GM19455 (cell line): ENCODE measurements at regions not wholly inside any gene's neighbourhood (a gene's known extent, or its start where the extent isn't known, plus 50 kb on each side); places are given as distances from the start of the nearest gene placed in this dataset.
"Not testable (repeated sequence)": the region's sequence is repeated elsewhere in the genome, so short reads cannot be mapped to it uniquely, and the experiment has no call there.

Source experiments
- ATAC-seq: cut with Tn5 transposase; IDR thresholded peaks from one replicate; pipeline ENCODE4 v1.9.1; 2021; ENCODE audit not compliant: unreplicated experiment

DNA sequence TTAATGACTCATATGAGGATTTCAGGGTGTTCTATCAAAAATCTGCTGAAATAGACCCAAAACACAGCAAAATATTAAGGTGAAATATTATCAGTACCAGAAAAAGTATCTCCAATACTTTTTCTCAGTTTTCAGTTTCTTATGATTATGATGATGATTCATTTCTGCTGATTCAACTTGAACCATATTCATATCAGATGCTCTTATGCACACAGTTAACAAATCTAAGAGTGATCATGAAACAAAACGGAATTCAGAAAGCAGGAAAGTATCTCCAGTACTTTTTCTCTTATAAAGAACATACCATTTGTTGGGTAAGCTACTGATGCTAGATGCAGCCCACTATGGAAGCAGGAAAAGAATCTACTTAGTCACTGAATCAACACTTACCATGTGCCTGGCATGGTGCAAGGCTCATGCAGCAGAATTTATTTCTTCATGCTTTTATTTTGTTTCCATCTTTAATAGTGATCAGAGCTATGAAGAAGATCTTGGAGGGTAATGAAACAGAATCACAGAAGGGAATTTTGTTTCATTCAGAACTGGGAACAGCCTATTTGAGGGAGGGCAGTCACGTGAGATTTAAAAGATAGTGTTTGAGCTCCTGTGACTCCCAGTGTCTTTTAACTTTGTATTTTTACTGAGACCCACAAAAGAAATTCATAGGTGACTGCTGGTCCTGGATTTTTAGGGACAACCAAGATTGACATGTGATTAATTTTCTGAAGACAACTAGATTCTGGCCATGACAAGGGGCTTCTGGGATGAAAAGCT lies 480.6 kb downstream of the SETD4 start:
- ATAC-seq: no peak

- no peak for ATAC-seq
Observed at GRCh38 chr21:35578831-35579471, 481.4 kb downstream of the SETD4 start.

GRCh38 chr21:35578347-35578782 lies 482.0 kb downstream of the SETD4 start:
- no peak for ATAC-seq

- no peak for ATAC-seq
Observed at GRCh38 chr21:35575280-35575915, 484.9 kb downstream of the SETD4 start.

GRCh38 chr21:35573472-35574374 lies 486.6 kb downstream of the SETD4 start:
- no peak for ATAC-seq

GRCh38 chr21:35571910-35572309 lies 488.4 kb downstream of the SETD4 start:
- no peak for ATAC-seq

DNA sequence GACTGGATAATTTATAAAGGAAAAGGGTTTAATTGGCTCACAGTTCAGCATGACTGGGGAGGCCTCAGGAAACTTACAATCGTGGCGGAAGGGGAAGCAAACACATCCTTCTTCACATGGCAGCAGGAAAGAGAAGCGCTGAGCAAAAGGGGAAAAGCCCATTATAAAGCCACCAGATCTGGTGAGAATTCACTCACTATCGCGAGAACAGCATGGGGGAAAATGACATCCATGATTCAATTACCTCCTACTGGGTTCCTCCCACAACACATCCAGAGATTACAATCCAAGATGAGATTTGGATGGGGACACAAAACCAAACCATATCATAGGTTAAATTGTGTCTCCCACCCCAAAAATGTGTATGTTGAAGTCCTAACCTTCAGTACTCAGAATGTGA lies 491.7 kb downstream of the SETD4 start:
- no peak for ATAC-seq

GRCh38 chr21:35566874-35567273 lies 493.5 kb downstream of the SETD4 start:
- no peak for ATAC-seq

GRCh38 chr21:35565204-35565611 lies 495.1 kb downstream of the SETD4 start:
- no peak for ATAC-seq

- no peak for ATAC-seq
Observed at GRCh38 chr21:35563885-35564451, 496.4 kb downstream of the SETD4 start.

DNA sequence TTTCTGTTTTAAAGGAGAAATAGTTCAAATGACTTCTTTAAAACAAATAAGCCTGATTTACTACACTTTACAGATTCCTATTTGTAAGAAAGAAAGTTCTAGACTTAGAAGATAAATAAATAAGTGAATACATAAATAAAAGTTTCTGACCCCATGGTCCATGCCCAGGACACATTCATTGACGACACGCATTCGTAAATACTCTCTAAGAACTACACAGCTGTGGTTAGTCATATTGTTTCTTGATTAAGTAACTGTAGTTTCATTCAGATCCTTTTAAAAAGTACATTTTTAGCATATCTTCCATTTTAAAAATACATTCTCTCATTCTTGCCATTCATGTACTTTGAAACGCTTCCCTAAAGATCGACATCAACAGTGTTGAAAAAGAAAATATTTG lies 497.4 kb downstream of the SETD4 start:
- no peak for ATAC-seq

- no peak for ATAC-seq
Observed at GRCh38 chr21:35561116-35561515, 499.2 kb downstream of the SETD4 start.

GRCh38 chr21:35559829-35560225 lies 500.5 kb downstream of the SETD4 start:
- ATAC-seq: no peak

- ATAC-seq: no peak
Observed at GRCh38 chr21:35559128-35559828, 501.0 kb downstream of the SETD4 start.

DNA sequence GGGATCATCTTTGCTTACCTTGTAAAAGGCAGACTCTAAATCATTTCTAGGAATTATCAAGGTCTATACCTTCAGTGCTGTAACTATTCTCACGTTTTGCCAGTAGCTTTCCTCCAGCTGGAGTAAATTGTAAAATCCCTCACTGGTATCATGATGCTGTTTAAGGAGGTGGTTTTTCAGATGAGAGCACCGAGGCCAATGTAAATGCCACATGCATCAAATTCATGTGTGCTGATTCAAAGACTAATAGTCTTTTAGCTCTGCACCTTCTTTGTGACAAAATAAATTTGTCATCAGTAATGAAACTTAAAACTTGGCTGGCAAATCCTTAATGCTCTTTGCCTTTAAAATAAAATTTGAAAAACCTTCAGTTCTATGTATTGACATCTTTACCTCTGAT lies 503.8 kb downstream of the SETD4 start:
- no peak for ATAC-seq

GRCh38 chr21:35552483-35552882 lies 503.4 kb upstream of the RUNX1 start:
- not testable (repeated sequence) for ATAC-seq

DNA sequence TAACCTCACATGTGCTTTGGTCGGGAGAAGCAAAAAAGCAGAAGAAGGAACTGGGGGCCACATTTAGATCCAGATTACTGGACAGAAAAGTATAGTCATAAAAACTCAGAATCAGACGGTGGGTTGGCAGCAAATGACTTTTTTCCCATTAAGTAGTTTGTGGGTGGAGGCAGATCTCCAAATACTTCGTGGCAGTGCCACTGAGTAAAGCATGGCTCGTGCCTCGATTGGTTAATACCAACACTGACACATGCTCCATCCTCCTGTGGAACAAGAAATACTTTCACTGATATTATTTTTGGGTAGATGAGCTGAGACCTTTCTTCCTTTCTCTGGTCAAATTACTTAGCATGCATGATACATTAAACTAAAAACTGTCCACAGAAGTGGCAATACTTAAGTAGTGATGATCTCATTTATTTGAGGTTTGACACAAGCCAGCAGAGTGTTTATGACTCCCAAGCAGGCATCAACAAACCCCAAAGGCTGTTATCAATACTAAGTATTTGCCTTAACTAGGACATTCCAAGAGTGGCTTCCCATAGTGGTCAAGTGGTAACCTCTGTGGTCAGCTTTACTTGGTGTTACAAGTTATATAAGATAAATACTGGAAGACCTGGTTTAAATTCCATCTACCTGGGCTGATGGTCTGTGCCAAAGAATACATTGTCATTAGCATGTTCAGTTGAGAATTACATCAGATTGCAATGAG lies 500.0 kb upstream of the RUNX1 start:
- ATAC-seq: no peak

DNA sequence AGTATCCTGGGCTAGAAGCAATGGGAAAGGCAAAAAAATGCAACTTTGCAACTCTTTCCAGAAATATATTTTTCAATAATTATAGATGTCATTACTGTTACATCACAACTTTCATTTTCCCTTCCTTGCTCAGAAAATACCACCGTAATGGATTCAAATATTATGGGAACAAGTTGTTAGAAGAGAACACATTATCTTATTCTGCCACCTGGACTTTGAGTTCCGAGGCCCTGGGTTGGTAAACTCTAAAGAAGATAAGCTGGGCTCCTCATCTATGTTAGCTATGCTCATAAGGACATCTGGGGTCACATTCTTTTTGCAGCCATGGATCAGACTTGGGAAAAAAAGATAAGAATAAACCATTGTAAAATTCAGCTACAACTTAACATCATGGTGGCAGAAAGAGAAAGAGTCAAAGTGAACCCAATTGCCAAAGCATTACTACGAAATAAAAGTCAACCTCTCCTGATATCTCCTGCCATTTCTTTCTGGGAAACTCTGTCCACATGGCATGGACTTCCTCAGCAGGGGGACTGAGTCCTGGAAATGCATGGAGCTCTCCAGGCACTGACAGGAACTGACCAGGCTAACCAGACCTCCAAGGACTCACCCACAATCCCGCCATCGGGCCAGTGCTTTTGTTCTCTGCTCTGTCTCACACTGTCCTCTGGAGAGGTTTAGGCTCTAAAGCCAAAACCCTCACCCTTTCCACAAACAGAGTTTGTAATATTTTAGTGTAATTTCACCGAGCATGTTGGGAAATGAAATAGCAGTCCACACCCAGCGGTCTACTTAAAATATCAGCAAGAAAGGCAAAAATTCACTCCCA lies 499.1 kb upstream of the RUNX1 start:
- ATAC-seq: no peak

GRCh38 chr21:35543746-35544145 lies 494.6 kb upstream of the RUNX1 start:
- ATAC-seq: no peak
